HG03521 (cell line): ENCODE measurements at regions not wholly inside any gene's neighbourhood (a gene's known extent, or its start where the extent isn't known, plus 50 kb on each side); places are given as distances from the start of the nearest gene placed in this dataset.

Source experiments
- ATAC-seq: cut with Tn5 transposase; IDR thresholded peaks from one replicate; pipeline ENCODE4 v1.9.1; 2021; ENCODE audit warnings: mild to moderate bottlenecking, moderate library complexity; ENCODE audit not compliant: unreplicated experiment

- ATAC-seq = no peak
These were observed 260.5 kb upstream of the THBS1 start for GRCh38 chr15:39320355-39320754.

GRCh38 chr15:39320886-39321285 is 260.0 kb upstream of the THBS1 start:
- ATAC-seq = no peak

GRCh38 chr15:39321977-39322376 is 258.9 kb upstream of the THBS1 start:
- no peak for ATAC-seq

GRCh38 chr15:39323157-39323556 is 257.7 kb upstream of the THBS1 start:
- ATAC-seq = no peak

- no peak for ATAC-seq
These were observed 257.2 kb upstream of the THBS1 start for GRCh38 chr15:39323706-39324105.

- ATAC-seq = no peak
These were observed 254.4 kb upstream of the THBS1 start for GRCh38 chr15:39326306-39326975.

- no peak for ATAC-seq
These were observed 253.7 kb upstream of the THBS1 start for GRCh38 chr15:39327005-39327730.

- ATAC-seq = no peak
These were observed 250.8 kb upstream of the THBS1 start for GRCh38 chr15:39330061-39330460.

GRCh38 chr15:39331584-39331983 is 249.3 kb upstream of the THBS1 start:
- ATAC-seq = no peak

- ATAC-seq = no peak
These were observed 248.0 kb upstream of the THBS1 start for GRCh38 chr15:39332846-39333245.

GRCh38 chr15:39333393-39333792 is 247.5 kb upstream of the THBS1 start:
- ATAC-seq = no peak

GRCh38 chr15:39333896-39334295 is 247.0 kb upstream of the THBS1 start:
- no peak for ATAC-seq

GRCh38 chr15:39336926-39337325 is 244.0 kb upstream of the THBS1 start:
- no peak for ATAC-seq

GRCh38 chr15:39338251-39338650 is 242.6 kb upstream of the THBS1 start:
- no peak for ATAC-seq

GRCh38 chr15:39340903-39341645 is 239.8 kb upstream of the THBS1 start:
- no peak for ATAC-seq

GRCh38 chr15:39344662-39345141 is 236.2 kb upstream of the THBS1 start:
- no peak for ATAC-seq

- ATAC-seq = no peak
These were observed 235.7 kb upstream of the THBS1 start for GRCh38 chr15:39345176-39345575.

GRCh38 chr15:39347453-39347852 is 233.4 kb upstream of the THBS1 start:
- no peak for ATAC-seq

- no peak for ATAC-seq
These were observed 230.1 kb upstream of the THBS1 start for GRCh38 chr15:39350785-39351184.

- no peak for ATAC-seq
These were observed 226.7 kb upstream of the THBS1 start for GRCh38 chr15:39354189-39354588.

- no peak for ATAC-seq
These were observed 223.2 kb upstream of the THBS1 start for GRCh38 chr15:39357480-39358268.
